HG02610 (cell line): ENCODE measurements at regions not wholly inside any gene's neighbourhood (a gene's known extent, or its start where the extent isn't known, plus 50 kb on each side); places are given as distances from the start of the nearest gene placed in this dataset.

Experiments
- ATAC-seq: cut with Tn5 transposase; IDR thresholded peaks from one replicate; pipeline ENCODE4 v1.9.1; 2021; ENCODE audit warnings: mild to moderate bottlenecking, moderate library complexity; ENCODE audit not compliant: unreplicated experiment

DNA sequence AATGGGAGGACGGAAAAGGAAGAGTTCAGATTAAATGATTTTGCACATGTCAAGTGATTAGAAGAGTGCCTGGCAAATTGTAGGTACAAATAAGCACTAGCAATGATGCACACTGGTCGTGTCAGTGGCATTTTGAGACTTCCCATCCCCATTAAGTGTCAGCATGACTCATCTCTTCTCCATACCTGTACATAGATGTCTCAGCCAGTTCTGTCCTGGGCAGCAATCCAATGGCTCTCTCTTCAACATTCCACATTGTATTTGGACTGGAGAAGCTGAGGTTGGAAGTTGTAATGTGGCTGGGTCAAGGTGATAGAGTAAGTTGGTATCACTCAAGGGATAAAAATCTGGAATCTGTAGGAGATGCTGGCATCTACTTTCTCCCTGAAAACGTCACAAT lies 742.7 kb downstream of the VRK1 start:
- no peak for ATAC-seq

DNA sequence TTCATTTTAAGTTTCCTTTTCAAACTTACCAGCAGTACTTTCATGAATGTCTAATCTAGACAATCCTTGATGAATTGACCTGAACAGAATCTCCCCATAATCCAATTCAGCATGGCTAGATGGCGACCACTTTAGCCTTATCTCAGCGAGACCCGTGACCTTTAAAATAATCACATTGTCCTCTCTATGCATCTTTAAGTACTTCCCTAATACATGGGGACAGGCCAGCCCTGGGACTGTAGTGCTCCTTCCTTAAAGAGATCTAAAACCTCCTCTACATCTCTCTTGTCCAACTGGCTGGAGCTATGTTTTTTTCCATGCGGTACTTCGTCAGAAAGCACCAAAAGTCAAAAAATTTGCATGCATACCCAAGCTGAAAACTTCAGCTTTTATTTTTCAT lies 746.0 kb downstream of the VRK1 start:
- no peak for ATAC-seq

DNA sequence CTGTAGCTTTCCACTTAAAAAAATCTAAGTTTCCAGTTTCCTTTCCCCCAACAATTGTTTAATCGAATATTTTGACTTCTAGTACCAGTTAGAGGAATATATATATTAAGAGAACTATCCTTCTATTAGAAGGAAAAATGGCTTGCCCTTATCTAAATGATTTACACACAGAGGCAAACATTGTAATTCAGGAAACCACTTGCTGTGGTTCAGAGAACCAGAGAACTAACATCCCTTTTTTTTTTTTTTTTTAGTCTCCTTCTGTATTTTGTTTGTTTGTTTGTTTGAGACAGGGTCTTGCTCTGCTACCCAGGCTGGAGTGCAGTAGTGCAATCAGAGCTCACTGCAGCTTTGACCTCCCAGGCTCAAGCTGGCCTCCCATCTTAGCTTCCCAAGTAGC lies 746.6 kb downstream of the VRK1 start:
- no peak for ATAC-seq

DNA sequence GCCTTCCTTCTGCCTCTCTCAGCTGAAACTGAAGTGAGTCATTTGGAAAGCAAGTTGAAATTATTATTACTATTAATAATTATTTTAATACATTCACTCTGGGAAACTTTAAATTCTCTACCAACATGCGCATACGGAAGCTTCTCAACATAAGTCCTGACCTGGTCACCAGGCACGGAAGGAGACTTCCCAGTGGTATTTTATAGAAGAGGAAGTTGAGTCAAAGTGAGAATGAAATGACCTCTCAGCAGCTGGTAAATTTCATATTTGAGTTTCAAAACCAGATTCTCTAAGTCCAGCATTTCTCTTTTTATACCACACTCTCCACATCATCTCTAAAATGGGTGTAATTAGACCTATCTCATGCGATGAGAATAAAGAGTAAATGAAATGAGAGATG lies 747.4 kb downstream of the VRK1 start:
- ATAC-seq = no peak

DNA sequence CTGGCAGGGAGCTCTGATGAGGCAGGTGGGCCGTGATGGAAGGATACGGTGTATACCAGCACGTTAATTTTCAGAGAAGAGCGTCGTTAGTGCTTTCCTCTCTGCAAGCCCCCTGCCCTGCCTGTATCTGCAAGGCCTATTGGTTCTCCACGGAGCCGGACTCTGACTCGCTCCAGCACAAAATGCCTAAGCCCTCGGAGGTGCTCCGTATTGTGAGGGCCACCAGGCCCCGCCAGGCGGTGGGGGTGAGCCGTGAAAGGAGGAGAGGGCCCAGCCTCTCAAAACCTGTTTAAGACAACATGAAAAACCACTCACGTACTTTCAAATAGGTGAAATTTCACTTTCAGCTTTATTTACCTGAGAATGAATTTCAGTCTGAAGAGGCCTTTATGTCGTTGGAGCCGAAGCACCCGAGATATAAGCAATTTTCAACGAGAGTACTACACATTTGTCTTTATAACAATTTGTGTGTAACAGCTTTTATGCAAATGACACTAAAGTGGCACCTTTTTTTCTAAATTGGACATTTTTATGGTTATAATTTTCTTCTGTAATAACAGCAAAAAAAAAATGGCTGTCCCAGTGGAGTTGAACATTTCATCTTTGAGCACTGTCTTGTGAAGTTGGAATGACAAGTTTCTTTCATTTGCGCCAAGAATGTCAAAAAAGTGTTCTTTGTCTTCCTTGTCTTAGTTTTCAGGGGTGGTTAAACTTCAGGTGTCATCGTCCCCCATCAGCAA lies 749.5 kb downstream of the VRK1 start:
- no peak for ATAC-seq

DNA sequence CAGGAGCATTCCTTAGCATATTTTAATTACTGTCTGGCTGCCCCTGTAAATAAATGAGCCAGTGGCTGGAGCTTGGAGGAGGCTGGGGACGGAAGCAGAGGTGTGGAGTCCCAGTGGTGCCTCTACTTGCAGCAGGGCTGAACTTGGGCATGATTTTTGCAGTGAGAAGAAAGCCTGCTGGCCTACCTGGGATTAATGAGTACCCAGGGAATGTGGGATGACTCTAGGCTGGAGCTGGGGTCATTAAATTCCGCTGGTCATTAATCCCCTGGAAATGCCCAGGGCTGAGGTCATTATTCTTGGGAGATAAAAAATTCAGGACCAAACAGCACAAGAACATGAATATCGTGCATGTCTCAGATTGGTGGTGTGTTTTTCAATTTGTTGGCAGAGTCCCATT lies 753.3 kb downstream of the VRK1 start:
- ATAC-seq = no peak

DNA sequence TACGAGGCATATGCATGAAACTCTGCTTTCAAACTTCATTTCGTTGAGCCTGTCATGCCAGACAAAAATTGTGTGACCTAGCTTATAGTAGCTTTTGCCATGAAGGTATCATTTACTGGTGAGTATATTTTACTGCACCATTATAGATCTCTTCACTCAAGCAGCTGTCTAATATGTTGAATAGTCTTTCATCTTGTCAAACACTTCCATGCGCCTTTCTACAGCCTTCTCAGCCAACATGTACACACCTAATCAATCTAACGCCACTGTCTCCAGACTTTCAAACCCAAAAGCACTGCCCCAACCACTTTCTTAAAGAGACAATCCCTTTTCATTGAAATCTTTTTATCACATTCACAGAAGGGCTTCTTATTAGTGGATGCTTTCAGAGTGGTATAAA lies 757.4 kb downstream of the VRK1 start:
- no peak for ATAC-seq

DNA sequence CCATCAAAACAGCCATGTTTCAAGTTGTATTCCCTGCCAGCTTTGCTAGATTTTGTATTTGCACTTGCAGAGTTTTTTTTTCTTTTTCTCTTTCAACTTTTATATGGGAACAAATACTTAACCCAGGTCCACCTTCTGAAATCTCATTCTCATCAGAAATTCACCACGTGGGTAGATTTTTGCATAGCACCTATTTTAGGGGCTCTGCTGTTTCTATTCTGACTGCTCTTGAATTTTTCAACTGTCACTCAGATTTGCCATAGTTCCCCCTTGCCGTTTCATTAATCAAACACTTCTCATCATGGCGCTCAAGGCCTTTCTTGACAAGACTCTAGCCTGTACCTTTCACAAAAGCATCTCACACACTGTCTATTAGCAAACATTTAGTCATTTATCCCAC lies 767.2 kb downstream of the VRK1 start:
- ATAC-seq = no peak

DNA sequence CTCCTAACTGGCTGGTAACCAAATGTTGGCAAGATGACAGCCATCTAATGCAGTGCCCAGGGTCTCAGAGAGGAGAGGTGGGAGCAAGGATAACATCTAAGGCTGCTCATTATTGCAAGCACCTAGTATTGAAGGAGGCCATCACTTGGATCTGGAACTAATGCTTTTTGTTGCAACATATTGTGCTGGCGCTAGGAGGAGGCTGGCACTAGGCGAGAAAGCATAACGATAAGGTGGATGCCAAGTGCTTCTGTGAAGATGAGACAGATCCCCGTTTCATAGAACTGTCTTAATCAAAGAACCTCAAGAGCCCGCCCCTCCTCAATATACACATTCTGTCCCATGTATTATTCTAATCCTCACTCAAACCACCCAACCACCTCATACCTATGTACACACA lies 774.0 kb downstream of the VRK1 start:
- ATAC-seq = no peak

DNA sequence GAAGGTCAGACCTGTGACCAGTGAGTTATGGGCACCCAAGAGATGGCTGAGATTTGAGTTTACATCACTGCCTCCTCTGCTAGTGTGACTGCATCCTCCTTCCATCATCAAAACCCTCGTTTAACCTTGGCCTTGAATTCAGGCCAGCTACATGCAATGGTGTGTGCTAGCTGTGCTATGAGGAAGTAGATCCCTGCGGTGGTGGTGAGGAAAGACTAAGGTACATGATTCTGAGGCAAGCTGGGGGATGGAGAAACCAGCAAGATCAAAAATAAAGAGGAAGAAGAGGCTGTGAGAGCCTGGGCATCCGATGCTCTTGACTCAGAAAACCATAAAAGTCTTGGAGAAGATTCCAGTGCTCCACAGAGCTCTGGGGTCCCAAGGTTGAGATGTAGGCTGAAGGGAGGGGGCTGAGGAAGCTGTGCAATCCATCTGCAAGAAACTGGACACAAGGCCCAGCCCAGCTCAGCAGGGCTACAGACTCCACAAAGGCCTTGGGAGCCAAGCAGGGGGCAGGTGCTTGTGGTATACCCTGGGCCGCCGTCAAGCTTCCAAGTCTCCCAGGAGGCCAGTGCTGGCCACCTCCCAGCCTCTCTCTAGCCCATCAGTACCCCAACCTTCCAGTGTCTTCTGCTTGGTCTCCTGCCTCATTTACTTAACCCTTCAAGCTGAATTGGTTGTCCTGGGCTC lies 774.8 kb downstream of the VRK1 start:
- no peak for ATAC-seq

DNA sequence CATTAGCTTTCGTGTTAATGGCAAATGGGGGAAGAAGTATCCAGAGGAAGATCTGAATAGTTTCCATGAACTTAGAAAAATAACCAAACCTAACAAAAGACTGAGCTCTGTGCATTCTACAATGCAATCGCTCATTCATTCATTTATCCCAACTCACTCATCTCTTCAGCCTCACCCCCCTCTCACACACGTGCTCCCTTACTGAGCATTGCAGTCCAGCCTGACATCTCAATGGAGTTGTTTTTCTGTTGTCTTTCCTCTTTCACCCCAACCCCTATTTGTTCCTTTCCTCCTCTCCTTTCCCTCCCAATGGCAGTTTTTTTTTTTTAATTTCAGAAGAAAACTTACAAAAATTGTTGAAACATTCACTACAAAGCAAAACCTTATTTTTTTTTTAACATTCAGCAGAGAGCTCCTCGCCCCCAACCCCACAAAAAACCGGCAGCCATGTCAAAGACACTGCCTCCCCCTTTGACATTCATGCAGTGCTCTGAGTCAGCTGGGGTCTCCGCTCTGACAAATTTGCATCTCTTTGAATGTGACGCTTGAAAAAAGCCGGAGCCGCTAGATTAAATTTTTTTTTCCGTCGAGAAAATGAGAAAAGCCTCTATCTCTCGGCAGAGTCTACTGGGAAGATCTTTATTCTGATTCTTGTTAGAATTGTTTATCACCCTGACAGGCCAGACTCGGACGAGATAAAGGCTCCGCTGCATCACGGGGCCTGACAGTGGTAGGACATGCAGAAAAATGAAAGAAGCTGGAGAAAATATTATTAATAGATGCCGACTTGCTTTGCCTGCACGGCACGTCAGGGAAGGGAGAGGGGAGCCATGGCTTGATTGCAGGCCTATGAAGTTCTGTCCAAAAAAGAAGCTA lies 775.6 kb downstream of the VRK1 start:
- ATAC-seq = no peak

DNA sequence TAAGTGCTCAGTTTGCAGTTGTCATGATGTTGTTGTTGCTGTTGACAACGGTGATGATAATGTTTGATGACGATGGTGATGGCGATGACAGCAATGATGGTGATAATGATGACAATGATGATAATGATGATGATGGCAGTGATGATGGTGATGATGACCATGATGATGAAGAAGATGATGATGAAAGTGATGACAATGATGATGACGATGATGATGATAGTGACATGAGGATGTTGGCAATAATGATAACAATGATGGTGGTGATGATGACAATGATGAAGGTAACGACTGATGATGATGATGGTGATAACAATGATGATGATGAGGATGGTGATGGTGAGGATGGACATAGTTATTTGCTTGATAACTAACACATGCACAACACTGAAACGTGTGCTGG lies 778.5 kb downstream of the VRK1 start:
- ATAC-seq = no peak

DNA sequence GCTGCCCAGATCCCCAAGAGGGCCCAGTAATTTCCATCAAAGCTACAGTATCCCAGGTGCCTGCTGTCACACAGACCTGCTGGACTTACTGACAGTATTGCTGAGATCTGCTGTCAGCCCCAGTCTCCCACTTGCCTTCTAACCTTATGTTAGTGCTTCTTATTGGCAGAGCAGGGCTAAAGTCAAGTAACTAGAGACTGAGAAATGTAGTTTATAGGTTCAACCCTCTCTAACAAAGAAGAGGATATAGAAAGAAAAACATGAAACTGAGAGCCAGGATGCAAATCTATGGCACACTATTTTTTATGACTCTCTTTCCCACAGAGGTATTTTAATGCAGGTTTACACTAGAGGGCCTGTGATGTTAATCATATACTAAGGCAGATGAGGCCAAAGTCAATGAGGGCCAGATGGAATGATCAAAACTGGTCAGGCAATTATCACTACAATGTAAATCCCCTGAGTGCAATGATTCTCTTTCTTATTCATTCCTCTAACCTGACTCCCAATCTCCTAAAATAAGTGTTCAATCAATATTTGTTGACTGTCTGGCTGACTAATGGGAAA lies 781.9 kb downstream of the VRK1 start:
- no peak for ATAC-seq

DNA sequence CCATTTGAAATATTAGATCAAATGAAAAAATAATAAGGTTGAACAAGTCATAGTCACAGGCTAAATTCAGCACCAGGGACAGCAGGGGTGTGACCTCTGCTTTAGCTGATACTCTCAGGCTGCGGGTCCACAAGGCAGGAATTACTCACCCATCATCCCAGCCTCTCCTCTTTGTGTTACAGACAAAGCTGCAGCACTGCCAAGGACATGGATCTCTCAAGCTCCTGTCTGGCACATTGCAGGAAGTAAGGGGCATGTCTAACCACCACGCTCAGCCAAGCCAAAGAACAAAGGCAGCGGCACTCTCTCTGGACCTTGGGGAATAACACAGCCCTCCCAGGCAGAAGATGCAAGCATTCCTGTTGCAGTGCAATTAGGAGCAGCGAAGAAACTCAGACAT lies 783.8 kb downstream of the VRK1 start:
- no peak for ATAC-seq

DNA sequence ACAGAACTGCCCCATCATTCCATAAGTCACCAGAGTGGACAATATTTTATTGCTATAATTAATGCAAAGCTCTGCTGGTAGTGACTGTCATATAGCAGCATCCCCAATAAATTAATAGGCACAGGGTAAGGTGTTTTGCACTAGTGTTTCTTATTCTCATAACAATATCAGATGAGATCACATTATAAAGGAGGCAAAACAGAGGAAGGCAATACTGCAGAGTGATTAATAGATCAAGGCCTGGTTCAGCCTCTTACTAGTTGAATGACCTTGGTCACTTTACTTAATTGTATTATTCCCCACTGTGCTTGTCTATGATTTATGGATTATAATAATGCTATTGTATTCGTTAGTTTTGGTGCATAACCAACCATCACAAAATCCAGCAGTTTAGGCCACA lies 784.8 kb downstream of the VRK1 start:
- no peak for ATAC-seq

DNA sequence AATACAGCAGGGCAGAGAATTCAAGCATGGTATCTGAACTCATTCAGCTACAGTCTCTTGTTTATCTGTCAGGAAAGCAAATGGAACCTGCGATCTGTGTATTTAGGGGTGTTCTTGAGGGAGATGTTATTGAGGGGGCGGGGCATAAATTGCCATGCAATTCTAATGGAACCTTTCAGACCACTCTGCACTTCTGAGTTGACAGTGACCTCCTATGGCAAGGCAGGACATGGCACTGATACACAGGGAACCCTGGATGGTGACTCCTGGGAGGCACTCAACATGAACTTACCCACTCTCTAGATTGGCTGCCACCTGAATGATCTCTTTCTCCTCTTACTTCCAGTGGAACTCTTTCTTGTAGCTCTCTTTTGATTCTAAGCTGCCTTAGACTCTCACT lies 787.3 kb downstream of the VRK1 start:
- no peak for ATAC-seq

DNA sequence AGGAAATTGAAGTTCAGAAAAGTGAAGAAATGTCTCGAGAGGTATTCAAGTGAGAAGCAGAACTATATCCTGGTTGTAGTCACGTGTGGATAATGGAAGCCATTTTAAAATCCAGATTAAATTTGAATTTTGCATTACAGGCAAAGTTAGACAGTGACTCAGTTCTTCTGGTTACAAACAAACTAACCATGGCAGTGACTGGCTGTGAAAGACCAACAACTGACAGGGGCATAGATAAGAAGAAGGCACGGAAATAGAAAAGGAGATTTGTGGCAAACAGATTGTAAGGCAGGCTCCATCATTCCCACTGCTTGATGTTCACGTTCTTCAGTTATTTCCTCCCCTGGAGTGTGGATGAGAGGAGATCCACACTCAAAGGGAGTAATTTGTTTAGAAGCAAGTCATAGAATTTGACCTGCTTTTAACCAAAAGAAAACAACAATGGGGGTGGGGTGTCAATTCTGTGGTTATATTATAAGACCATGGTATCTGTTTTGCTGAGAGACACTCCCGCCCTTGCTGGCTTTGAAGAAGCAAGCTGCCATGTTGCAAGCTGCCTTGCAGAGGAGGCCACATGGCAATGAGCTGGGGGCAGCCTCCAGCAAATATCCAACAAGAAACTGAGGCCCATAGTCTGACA lies 795.3 kb downstream of the VRK1 start:
- no peak for ATAC-seq

DNA sequence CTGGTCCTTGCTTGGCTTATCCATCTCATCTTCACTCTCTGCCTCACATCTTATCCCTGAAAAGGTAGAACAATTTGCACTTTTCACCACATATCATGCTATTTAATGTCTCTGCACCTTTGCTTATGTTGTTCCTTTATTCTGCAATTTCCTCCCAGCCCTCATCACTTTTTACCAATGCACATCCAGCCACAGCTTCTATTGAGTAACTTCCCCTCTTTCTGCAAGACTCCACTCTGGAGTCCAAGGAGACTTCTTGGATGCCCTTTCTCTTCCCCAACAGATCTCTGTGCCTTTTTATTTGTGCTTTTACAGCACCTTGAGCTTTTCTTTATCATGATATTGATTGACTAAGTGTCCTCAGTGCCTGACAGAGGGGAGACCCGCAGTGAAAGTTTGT lies 797.1 kb downstream of the VRK1 start:
- no peak for ATAC-seq

DNA sequence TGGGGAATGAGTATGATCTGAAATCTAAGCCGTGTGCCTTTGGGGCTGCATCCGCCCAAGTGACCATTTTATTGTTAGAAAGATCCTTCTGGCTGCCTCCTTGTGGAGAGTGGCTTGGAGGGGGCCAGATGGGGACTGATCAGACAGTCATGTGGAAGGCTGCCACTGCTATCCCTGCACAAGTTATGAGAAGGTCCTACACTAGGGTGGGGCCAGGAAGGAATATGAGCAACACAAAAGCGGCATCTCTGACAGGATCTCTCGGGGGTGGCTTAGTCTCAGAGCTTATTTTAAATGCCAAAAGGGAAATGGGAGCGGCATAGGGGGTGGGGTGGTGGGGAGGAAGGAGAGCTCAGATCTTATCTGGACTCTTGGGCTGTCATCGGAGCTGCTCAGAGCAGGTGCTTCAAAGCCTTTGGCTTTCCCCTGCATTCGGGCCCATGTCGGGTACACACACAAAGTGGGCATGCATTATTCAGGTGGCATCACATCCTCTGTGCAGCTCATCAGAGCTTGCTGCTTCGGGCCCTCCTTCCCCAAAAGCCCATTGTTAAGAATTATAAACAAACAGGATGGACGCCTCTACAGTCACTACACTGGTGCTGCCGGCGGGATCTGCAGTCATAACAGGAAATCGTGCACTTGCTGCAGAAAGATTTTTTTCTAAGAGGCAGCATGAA lies 805.4 kb downstream of the VRK1 start:
- no peak for ATAC-seq

DNA sequence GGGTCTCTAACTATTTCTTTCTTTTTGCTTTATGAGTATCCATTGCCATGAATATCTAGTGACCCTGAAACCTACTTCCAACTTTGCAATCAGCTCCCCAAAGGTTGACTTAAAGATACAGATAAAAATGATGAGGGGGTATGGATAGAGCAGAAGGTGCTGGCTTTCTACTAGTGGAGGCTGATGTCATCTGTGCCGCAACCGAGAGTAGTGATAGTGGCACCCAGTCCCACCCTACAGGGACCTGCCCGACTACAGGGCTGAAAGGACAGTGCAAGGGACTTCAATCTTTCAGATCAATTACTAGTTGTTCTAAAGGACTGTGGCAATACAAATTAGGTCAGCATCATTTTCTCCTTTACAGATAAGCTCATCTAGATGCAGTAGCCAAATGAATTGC lies 806.0 kb downstream of the VRK1 start:
- ATAC-seq = no peak

DNA sequence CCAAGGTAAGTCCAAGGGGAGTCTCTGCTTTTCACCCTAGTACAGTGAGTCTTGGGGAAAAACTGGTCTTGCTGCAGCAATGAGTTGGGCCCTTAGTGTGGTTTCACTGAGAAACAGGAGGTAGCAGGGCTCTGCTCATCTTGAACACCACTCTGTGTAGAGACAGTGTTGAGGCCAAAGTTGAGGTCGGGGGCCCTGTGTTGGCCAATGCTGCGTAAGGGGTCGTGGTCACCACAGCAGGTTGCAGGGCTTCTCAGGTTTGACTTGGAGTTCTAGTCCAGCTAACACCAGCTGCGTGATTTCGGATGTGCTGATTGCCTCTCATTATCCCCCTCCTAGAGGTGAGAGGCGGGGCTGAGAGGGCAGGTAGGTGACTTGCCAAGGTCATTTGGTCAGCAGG lies 807.5 kb downstream of the VRK1 start:
- ATAC-seq = no peak
